ENCODE measurements at regions not wholly inside any gene's neighbourhood (a gene's known extent, or its start where the extent isn't known, plus 50 kb on each side); places are given as distances from the start of the nearest gene placed in this dataset.
"Not testable (repeated sequence)": the region's sequence is repeated elsewhere in the genome, so short reads cannot be mapped to it uniquely, and the experiment has no call there.

DNA sequence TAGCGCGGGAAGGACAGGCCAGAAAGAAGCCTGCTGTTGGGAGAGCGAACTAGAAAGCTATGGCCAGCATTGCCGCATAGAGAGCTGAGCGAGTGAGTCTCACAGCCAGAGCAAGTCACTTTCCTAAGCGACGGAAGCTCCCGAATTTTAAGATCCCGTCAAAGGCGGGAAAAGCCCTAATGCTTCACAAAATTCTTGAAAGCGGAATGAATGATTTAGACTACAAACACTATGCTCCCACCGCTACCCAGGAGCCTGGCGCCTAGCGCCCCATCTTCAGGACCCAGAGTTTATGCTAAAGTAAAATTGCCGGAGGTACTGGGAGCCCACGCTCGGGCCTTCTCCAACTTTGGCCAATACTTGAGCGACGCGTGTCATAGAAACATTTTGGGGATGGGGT lies 409.9 kb upstream of the ESRRG start:
- intact Hi-C loops (cut with DNase I) = no loop called here
- Histone ChIP-seq H3K27me3 (replicated peaks; ENCODE audit: insufficient read depth) (peaks cover 10% of the 10 kb centered on the region), H3K4me3 (no peak overlapping the region), H3K4me1 (replicated peaks) (no peaks in the 10 kb centered on the region), H3K9me3 (no peaks in the 10 kb centered on the region), H3K27ac (no peak overlapping the region), H3K36me3 (no peaks in the 10 kb centered on the region)
- DNase-seq (ENCODE audit: low spot score) = no peak
- TF ChIP-seq POLR2AphosphoS5 (IDR thresholded peaks at IDR 0.05) = no peak
- TF ChIP-seq, protein P1, sequence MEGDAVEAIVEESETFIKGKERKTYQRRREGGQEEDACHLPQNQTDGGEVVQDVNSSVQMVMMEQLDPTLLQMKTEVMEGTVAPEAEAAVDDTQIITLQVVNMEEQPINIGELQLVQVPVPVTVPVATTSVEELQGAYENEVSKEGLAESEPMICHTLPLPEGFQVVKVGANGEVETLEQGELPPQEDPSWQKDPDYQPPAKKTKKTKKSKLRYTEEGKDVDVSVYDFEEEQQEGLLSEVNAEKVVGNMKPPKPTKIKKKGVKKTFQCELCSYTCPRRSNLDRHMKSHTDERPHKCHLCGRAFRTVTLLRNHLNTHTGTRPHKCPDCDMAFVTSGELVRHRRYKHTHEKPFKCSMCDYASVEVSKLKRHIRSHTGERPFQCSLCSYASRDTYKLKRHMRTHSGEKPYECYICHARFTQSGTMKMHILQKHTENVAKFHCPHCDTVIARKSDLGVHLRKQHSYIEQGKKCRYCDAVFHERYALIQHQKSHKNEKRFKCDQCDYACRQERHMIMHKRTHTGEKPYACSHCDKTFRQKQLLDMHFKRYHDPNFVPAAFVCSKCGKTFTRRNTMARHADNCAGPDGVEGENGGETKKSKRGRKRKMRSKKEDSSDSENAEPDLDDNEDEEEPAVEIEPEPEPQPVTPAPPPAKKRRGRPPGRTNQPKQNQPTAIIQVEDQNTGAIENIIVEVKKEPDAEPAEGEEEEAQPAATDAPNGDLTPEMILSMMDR (IDR thresholded peaks at IDR 0.05) = no peak
- no peak for TF ChIP-seq POLR2A (IDR thresholded peaks at IDR 0.05)
- WGBS = 88% methylated on average over 20 of the region's 20 CpGs

DNA sequence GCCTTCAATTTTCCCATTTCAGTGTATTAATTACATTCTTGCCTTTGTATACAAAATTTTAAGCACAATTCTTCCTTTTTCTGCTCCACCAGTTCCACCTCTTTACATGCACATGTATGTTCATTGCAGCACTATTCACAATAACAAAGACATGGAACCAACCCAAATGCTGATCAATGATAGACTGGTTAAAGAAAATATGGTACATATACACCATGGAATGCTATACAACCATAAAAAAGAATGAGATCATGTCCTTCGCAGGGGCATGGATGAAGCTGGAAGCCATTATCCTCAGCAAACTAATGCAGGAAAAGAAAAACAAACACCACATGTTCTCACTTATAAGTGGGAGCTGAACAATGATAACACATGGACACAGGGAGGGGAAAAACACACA lies 400.1 kb upstream of the ESRRG start:
- DNase-seq (ENCODE audit: low spot score); H3K4me1 ChIP-seq (replicated peaks); intact Hi-C loops (cut with DNase I); H3K27me3 ChIP-seq (replicated peaks; ENCODE audit: insufficient read depth); H3K27ac ChIP-seq; H3K36me3 ChIP-seq; H3K4me3 ChIP-seq; H3K9me3 ChIP-seq: not testable (repeated sequence)
- 95% methylated on average over 1 of the region's 1 CpG for WGBS

DNA sequence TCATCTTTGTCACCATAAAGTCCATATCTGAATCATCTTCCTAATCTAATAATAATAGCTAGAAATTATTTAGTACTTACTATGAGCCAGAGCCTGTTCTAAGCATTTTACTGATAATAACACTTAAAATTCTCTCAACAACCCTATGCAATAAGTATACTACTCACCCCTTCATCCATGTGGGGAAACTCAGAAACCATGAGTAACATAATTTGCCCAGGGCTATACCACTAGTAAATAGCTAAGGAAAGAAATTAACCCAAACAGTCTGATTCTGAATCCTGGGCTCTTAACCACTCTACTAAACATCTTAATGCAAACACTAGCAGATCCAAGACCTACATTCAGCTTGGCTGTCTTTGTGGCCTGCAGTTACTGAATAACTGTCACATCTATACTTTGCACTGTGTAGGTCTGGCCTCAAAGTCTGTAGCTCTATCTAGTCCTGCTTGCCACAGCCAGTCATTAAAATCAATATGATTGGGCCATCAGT lies 394.8 kb upstream of the ESRRG start:
- Histone ChIP-seq H3K27ac (no peak overlapping the region), H3K9me3 (no peaks in the 10 kb centered on the region), H3K4me3 (no peak overlapping the region), H3K36me3 (no peaks in the 10 kb centered on the region), H3K27me3 (replicated peaks; ENCODE audit: insufficient read depth) (no peaks in the 10 kb centered on the region), H3K4me1 (replicated peaks) (no peaks in the 10 kb centered on the region)
- intact Hi-C loops (cut with DNase I) = no loop called here
- DNase-seq (ENCODE audit: low spot score) = no peak
- TF ChIP-seq POLR2A (IDR thresholded peaks at IDR 0.05) (no peak), POLR2AphosphoS5 (IDR thresholded peaks at IDR 0.05) (no peak)
- TF ChIP-seq, protein P1 (IDR thresholded peaks at IDR 0.05) = no peak

DNA sequence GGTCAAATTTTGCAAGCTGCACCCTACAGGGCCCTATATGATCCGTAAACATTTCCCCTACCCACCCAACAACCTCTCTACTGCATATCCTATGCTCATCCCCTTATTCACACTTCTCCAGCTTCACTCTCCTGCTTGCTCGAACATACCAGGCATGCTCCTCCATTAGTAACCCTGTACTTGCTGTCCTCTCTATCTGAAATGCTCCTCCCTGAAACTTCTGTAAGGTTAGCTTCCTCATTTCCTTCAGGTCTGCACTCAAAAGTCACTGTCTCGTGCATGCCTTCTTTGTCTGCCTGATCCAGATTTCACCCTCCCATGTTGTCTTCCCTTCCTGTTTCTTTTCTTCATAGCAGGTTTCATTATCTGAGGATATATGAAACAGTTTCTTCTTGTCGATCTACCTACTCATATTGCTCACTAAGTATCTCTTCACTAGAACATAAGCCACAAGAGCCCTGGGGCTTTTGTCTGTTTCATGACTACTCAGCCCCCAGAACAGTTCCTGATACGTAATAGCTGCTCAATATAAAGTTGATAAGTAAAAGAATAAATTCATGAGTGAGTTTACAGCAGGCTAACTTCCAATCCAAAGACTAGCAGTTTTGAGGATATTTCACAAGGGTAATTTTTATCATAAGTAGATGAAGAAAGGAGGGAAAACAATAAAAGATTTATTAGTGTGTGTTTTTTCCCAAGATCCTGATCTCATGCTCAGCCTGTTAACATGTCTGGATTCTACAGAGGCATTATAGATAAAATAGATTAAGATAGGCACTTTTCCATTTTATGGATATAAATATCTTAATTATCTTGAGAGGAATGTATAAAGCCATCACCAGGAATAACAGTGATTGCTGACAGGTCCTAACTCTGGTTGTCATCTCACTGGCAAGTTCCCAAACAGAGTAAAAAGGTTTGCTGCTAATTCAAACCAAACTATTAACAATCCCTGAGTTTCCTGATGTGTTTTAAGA lies 392.5 kb upstream of the ESRRG start:
- no peak overlapping the region for H3K4me3 ChIP-seq
- no peak overlapping the region for H3K27ac ChIP-seq
- no peaks in the 10 kb centered on the region for H3K27me3 ChIP-seq (replicated peaks; ENCODE audit: insufficient read depth)
- 41% methylated on average over 5 of the region's 5 CpGs for WGBS
- DNase-seq (ENCODE audit: low spot score) = no peak
- TF ChIP-seq POLR2AphosphoS5 (IDR thresholded peaks at IDR 0.05) = no peak
- TF ChIP-seq, protein P1 (IDR thresholded peaks at IDR 0.05) = no peak
- no peak for TF ChIP-seq POLR2A (IDR thresholded peaks at IDR 0.05)
- H3K4me1 ChIP-seq (replicated peaks) = no peaks in the 10 kb centered on the region
- intact Hi-C loops (cut with DNase I) = no loop called here
- no peaks in the 10 kb centered on the region for H3K9me3 ChIP-seq
- H3K36me3 ChIP-seq = no peaks in the 10 kb centered on the region

DNA sequence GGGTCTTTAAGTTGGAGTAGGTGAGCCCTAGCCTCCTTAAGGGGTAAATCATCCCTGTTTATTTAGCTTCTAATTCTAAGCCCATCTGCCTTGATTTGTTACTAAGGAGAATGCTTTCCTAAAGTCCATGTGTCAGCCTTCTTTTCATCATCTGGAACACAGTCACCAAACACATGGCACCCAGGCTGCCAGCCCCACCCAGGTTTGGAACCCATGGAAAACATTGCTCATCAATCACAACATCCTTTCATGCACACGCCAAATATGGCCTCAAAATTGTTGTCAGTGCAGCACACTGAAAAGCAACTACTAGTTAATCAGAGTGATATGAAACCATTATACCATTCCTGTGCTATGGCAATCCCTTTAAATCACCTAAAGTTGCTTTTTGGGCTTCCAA lies 386.7 kb upstream of the ESRRG start:
- no peaks in the 10 kb centered on the region for H3K4me1 ChIP-seq (replicated peaks)
- DNase-seq (ENCODE audit: low spot score) = no peak
- H3K27ac ChIP-seq = no peak overlapping the region
- no peaks in the 10 kb centered on the region for H3K36me3 ChIP-seq
- WGBS = 88% methylated on average over 1 of the region's 1 CpG
- no peak overlapping the region for H3K4me3 ChIP-seq
- no peaks in the 10 kb centered on the region for H3K27me3 ChIP-seq (replicated peaks; ENCODE audit: insufficient read depth)
- H3K9me3 ChIP-seq = no peaks in the 10 kb centered on the region
- TF ChIP-seq POLR2A (IDR thresholded peaks at IDR 0.05) = no peak
- no peak for TF ChIP-seq POLR2AphosphoS5 (IDR thresholded peaks at IDR 0.05)
- TF ChIP-seq, protein P1 (IDR thresholded peaks at IDR 0.05) = no peak
- intact Hi-C loops (cut with DNase I) = no loop called here

All from prostate gland (tissue), 2 donors.